ENCODE measurements at regions not wholly inside any gene's neighbourhood (a gene's known extent, or its start where the extent isn't known, plus 50 kb on each side); places are given as distances from the start of the nearest gene placed in this dataset.

DNA sequence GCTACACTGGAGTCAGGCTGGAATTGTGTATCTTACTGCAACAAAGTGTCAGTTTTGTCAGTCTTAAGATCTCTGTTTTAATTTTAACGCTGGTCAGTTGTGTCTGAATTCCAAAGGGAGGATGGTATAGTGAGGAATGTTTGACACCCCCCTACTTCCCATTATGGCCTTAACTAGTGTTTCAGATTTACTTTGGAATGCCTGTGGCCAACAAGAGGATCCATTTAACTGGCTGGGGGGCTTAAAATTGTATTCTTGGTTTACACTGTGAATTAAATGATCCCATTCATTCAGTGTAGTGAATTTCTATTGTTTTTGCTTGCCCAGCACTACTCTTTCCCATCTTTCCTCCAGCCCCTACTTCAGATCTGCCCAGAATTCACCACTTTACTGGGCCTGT lies 75.8 kb upstream of the IQCM start:
- no peaks in the 10 kb centered on the region for H3K79me2 ChIP-seq (ENCODE audit: insufficient read depth, low read length)
- POLR2A ChIA-PET: no interaction called here
- H2AFZ ChIP-seq (ENCODE audit: low read length): no peak overlapping the region
- no peak overlapping the region for H3K9ac ChIP-seq (ENCODE audit: insufficient read depth, low read depth, low read length)
- H3K9me3 ChIP-seq (ENCODE audit: low read length): no peaks in the 10 kb centered on the region
- ATAC-seq: no peak
- H3K27ac ChIP-seq (ENCODE audit: extremely low read length, insufficient read depth, low read length): no peak overlapping the region
- no peaks in the 10 kb centered on the region for H4K20me1 ChIP-seq (ENCODE audit: insufficient read depth, low read length)
- CTCF ChIA-PET (ENCODE audit: low intra/inter-chr PET ratio, low total read pairs): no interaction called here
- in situ Hi-C loops (cut with HindIII; ENCODE audit: extremely low pct_ligation_motif_present, low pct_unique_long_range_greater_than_20kb) (loop anchor here (10.0 kb wide), 1 partner anchor 517 kb away; no protein-coding TSS in a partner anchor), intact Hi-C loops (cut with micrococcal nuclease; ENCODE audit: unreplicated experiment) (no loop called here)
- no peak overlapping the region for H3K4me2 ChIP-seq (ENCODE audit: low read depth, low read length)
- 0% methylated on average over 1 of the region's 1 CpG for WGBS (ENCODE audit: low lambda C conversion rate)
- DNase-seq (ENCODE audit: low spot score): no peak
- FAIRE-seq: no peak
- H3K4me1 ChIP-seq (ENCODE audit: insufficient read depth, low read length): no peaks in the 10 kb centered on the region
- no peaks in the 10 kb centered on the region for H3K27me3 ChIP-seq (ENCODE audit: control insufficient read depth in 1 of 2, insufficient read depth in 2 of 2, low read length in 2 of 2)
- no TSS peak for BruUV-seq (replicated peaks)
- no peak overlapping the region for H3K4me3 ChIP-seq (replicated peaks in 1 of 3; ENCODE audit: insufficient read depth in 1 of 3, low read depth in 2 of 3, low read length in 3 of 3)
- H3K36me3 ChIP-seq (replicated peaks in 1 of 2; ENCODE audit: control insufficient read depth in 1 of 2, insufficient read depth in 2 of 2, low read length in 2 of 2): no peaks in the 10 kb centered on the region
- TF ChIP-seq KLF13 (CRISPR knock-in tag; IDR thresholded peaks at IDR 0.05) (no peak), SRSF9 (IDR thresholded peaks at IDR 0.05; ENCODE audit: borderline replicate concordance, insufficient read depth, low read depth, low read length, poor library complexity, severe bottlenecking) (no peak), YEATS4 (CRISPR knock-in tag; IDR thresholded peaks at IDR 0.05; ENCODE audit: borderline replicate concordance) (no peak), ZSCAN9 (CRISPR knock-in tag; IDR thresholded peaks at IDR 0.05; ENCODE audit: borderline replicate concordance) (no peak), RAD51 (IDR thresholded peaks at IDR 0.05; ENCODE audit: borderline replicate concordance) (no peak), ERF (CRISPR knock-in tag; IDR thresholded peaks at IDR 0.05) (no peak)
- TF ChIP-seq, protein P1, sequence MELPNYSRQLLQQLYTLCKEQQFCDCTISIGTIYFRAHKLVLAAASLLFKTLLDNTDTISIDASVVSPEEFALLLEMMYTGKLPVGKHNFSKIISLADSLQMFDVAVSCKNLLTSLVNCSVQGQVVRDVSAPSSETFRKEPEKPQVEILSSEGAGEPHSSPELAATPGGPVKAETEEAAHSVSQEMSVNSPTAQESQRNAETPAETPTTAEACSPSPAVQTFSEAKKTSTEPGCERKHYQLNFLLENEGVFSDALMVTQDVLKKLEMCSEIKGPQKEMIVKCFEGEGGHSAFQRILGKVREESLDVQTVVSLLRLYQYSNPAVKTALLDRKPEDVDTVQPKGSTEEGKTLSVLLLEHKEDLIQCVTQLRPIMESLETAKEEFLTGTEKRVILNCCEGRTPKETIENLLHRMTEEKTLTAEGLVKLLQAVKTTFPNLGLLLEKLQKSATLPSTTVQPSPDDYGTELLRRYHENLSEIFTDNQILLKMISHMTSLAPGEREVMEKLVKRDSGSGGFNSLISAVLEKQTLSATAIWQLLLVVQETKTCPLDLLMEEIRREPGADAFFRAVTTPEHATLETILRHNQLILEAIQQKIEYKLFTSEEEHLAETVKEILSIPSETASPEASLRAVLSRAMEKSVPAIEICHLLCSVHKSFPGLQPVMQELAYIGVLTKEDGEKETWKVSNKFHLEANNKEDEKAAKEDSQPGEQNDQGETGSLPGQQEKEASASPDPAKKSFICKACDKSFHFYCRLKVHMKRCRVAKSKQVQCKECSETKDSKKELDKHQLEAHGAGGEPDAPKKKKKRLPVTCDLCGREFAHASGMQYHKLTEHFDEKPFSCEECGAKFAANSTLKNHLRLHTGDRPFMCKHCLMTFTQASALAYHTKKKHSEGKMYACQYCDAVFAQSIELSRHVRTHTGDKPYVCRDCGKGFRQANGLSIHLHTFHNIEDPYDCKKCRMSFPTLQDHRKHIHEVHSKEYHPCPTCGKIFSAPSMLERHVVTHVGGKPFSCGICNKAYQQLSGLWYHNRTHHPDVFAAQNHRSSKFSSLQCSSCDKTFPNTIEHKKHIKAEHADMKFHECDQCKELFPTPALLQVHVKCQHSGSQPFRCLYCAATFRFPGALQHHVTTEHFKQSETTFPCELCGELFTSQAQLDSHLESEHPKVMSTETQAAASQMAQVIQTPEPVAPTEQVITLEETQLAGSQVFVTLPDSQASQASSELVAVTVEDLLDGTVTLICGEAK (IDR thresholded peaks at IDR 0.05): no peak
- TF ChIP-seq, protein P1 (CRISPR knock-in tag; IDR thresholded peaks at IDR 0.05): no peak
- TF ChIP-seq, protein P2, sequence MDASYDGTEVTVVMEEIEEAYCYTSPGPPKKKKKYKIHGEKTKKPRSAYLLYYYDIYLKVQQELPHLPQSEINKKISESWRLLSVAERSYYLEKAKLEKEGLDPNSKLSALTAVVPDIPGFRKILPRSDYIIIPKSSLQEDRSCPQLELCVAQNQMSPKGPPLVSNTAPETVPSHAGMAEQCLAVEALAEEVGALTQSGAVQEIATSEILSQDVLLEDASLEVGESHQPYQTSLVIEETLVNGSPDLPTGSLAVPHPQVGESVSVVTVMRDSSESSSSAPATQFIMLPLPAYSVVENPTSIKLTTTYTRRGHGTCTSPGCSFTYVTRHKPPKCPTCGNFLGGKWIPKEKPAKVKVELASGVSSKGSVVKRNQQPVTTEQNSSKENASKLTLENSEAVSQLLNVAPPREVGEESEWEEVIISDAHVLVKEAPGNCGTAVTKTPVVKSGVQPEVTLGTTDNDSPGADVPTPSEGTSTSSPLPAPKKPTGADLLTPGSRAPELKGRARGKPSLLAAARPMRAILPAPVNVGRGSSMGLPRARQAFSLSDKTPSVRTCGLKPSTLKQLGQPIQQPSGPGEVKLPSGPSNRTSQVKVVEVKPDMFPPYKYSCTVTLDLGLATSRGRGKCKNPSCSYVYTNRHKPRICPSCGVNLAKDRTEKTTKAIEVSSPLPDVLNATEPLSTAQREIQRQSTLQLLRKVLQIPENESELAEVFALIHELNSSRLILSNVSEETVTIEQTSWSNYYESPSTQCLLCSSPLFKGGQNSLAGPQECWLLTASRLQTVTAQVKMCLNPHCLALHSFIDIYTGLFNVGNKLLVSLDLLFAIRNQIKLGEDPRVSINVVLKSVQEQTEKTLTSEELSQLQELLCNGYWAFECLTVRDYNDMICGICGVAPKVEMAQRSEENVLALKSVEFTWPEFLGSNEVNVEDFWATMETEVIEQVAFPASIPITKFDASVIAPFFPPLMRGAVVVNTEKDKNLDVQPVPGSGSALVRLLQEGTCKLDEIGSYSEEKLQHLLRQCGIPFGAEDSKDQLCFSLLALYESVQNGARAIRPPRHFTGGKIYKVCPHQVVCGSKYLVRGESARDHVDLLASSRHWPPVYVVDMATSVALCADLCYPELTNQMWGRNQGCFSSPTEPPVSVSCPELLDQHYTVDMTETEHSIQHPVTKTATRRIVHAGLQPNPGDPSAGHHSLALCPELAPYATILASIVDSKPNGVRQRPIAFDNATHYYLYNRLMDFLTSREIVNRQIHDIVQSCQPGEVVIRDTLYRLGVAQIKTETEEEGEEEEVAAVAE (CRISPR knock-in tag; IDR thresholded peaks at IDR 0.05; ENCODE audit: borderline replicate concordance): no peak
- TF ChIP-seq, protein P3, sequence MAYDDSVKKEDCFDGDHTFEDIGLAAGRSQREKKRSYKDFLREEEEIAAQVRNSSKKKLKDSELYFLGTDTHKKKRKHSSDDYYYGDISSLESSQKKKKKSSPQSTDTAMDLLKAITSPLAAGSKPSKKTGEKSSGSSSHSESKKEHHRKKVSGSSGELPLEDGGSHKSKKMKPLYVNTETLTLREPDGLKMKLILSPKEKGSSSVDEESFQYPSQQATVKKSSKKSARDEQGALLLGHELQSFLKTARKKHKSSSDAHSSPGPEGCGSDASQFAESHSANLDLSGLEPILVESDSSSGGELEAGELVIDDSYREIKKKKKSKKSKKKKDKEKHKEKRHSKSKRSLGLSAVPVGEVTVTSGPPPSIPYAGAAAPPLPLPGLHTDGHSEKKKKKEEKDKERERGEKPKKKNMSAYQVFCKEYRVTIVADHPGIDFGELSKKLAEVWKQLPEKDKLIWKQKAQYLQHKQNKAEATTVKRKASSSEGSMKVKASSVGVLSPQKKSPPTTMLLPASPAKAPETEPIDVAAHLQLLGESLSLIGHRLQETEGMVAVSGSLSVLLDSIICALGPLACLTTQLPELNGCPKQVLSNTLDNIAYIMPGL (CRISPR knock-in tag; IDR thresholded peaks at IDR 0.05; ENCODE audit: borderline replicate concordance in 1 of 2, low read depth in 1 of 2): no peak
